ENCODE measurements at regions not wholly inside any gene's neighbourhood (a gene's known extent, or its start where the extent isn't known, plus 50 kb on each side); places are given as distances from the start of the nearest gene placed in this dataset.

DNA sequence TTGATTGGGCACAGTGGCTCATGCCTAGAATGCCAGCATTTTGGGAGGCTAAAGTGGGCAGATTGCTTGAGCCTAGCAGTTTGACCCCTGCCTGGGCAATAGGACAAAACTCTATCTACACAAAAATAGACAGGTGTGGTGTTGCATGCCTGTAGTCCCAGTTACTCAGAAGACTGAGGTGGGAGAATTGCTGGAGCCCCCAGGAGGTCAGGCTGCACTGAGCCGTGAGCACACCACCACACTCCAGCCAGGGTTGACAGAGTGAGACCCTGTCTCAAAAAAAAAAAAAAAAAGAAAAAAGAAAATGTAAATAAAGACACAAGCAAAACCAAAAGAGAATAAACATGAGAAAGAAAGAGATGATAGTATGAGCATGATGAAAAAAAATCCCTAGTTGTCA, 802.4 kb upstream of the ANO3 start:
- TF ChIP-seq, protein P1, sequence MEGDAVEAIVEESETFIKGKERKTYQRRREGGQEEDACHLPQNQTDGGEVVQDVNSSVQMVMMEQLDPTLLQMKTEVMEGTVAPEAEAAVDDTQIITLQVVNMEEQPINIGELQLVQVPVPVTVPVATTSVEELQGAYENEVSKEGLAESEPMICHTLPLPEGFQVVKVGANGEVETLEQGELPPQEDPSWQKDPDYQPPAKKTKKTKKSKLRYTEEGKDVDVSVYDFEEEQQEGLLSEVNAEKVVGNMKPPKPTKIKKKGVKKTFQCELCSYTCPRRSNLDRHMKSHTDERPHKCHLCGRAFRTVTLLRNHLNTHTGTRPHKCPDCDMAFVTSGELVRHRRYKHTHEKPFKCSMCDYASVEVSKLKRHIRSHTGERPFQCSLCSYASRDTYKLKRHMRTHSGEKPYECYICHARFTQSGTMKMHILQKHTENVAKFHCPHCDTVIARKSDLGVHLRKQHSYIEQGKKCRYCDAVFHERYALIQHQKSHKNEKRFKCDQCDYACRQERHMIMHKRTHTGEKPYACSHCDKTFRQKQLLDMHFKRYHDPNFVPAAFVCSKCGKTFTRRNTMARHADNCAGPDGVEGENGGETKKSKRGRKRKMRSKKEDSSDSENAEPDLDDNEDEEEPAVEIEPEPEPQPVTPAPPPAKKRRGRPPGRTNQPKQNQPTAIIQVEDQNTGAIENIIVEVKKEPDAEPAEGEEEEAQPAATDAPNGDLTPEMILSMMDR (IDR thresholded peaks at IDR 0.05), result no peak
- TF ChIP-seq POLR2A (IDR thresholded peaks at IDR 0.05), result no peak

Measured in upper lobe of left lung (tissue), 4 donors.